HEK293 (cell line): ENCODE measurements at regions not wholly inside any gene's neighbourhood (a gene's known extent, or its start where the extent isn't known, plus 50 kb on each side); places are given as distances from the start of the nearest gene placed in this dataset.

Experiments
- CTCF ChIA-PET: fragments of 350-600 bp; formaldehyde crosslinking; extraction: SDS; loops from one replicate; lab custom pipeline; 2021; ENCODE audit warnings: antibody characterized with exemption; lab: Yijun Ruan, JAX
- POLR2A ChIA-PET: fragments of 300-600 bp; formaldehyde crosslinking; extraction: SDS; loops from one replicate; lab custom pipeline; 2020; ENCODE audit warnings: antibody characterized with exemption, inconsistent platforms; lab: Yijun Ruan, JAX
- H3K27ac ChIP-seq: fragments of 200-500 bp; sonication (Bioruptor generic); 2 replicates; pipeline ENCODE4 v1.5.1; 2014; ENCODE audit warnings: low read depth, low read length, control low read depth, inconsistent platforms; ENCODE audit errors: extremely low read depth
- H3K36me3 ChIP-seq, 2 experiments: fragments of 200-500 bp in 1 of 2; sonication (Bioruptor generic) in 1 of 2; 1 replicate in 1 of 2; 2 replicates in 1 of 2; pipeline ENCODE4 v1.5.1; 2014 to 2017; ENCODE audit warnings: inconsistent platforms in 2 of 2, low read length in 2 of 2; ENCODE audit not compliant: control insufficient read depth in 2 of 2, insufficient read depth in 1 of 2
- H3K4me1 ChIP-seq: fragments of 200-500 bp; sonication (Bioruptor generic); 2 replicates; pipeline ENCODE4 v1.5.1; 2014; ENCODE audit warnings: mild to moderate bottlenecking, low read length, inconsistent platforms; ENCODE audit not compliant: control insufficient read depth, insufficient read depth
- H3K4me3 ChIP-seq: 2 replicates; pipeline ENCODE4 v1.5.1; 2011; ENCODE audit warnings: low read depth, mild to moderate bottlenecking, control low read depth, low read length, moderate library complexity
- H3K9me3 ChIP-seq: fragments of 200-500 bp; sonication (Bioruptor generic); 2 replicates; pipeline ENCODE4 v1.5.1; 2014; ENCODE audit warnings: low read depth, low read length, inconsistent platforms; ENCODE audit not compliant: control insufficient read depth, insufficient read depth
- HIC1 ChIP-seq: fragments of 450-650 bp; formaldehyde crosslinking; IDR thresholded peaks from 2 replicates; pipeline ENCODE4 v1.5.1; 2016; ENCODE audit warnings: missing biosample characterization, missing genetic modification characterization
- MEIS1 ChIP-seq: sonication (generic); formaldehyde crosslinking; IDR thresholded peaks from 2 replicates; pipeline ENCODE4 v1.8.1; 2022; ENCODE audit warnings: missing genetic modification reagents, mild to moderate bottlenecking, borderline replicate concordance
- PBX3 ChIP-seq: sonication (generic); formaldehyde crosslinking; IDR thresholded peaks from 2 replicates; pipeline ENCODE4 v1.8.1; 2022; ENCODE audit warnings: mild to moderate bottlenecking, moderate library complexity, missing genetic modification reagents
- RBAK ChIP-seq: fragments of 450-650 bp; formaldehyde crosslinking; IDR thresholded peaks from 2 replicates; pipeline ENCODE4 v1.5.1; 2016; ENCODE audit warnings: missing biosample characterization, missing genetic modification characterization
- SP7 ChIP-seq: fragments of 450-650 bp; formaldehyde crosslinking; IDR thresholded peaks from 2 replicates; pipeline ENCODE4 v1.5.1; 2016; ENCODE audit warnings: missing biosample characterization, missing genetic modification characterization
- TRIM28 ChIP-seq: IDR thresholded peaks from 2 replicates; pipeline ENCODE4 v1.6.1; 2011; ENCODE audit warnings: low read length, control low read depth, borderline replicate concordance
- WT1 ChIP-seq: fragments of 450-650 bp; formaldehyde crosslinking; IDR thresholded peaks from 2 replicates; pipeline ENCODE4 v1.5.1; 2016; ENCODE audit warnings: missing biosample characterization, missing genetic modification characterization
- ZEB2 ChIP-seq: fragments of 450-650 bp; formaldehyde crosslinking; IDR thresholded peaks from 2 replicates; pipeline ENCODE4 v1.5.1; 2016; ENCODE audit warnings: missing biosample characterization, missing genetic modification characterization
- ZNF10 ChIP-seq: fragments of 450-650 bp; formaldehyde crosslinking; IDR thresholded peaks from 2 replicates; pipeline ENCODE4 v1.5.1; 2017; ENCODE audit warnings: missing biosample characterization, missing genetic modification characterization
- ZNF112 ChIP-seq: fragments of 450-650 bp; formaldehyde crosslinking; IDR thresholded peaks from 2 replicates; pipeline ENCODE4 v1.5.0; 2017; ENCODE audit warnings: missing biosample characterization, missing genetic modification characterization
- ZNF184 ChIP-seq: fragments of 450-650 bp; IDR thresholded peaks from 2 replicates; pipeline ENCODE4 v1.5.1; 2018; ENCODE audit warnings: missing biosample characterization, mild to moderate bottlenecking, missing genetic modification characterization
- ZNF2 ChIP-seq: fragments of 450-650 bp; formaldehyde crosslinking; IDR thresholded peaks from 2 replicates; pipeline ENCODE4 v1.5.1; 2016; ENCODE audit warnings: missing biosample characterization, missing genetic modification characterization
- ZNF248 ChIP-seq: fragments of 450-650 bp; formaldehyde crosslinking; IDR thresholded peaks from 2 replicates; pipeline ENCODE4 v1.5.1; 2017; ENCODE audit warnings: missing biosample characterization, missing genetic modification characterization
- ZNF292 ChIP-seq: fragments of 450-650 bp; formaldehyde crosslinking; IDR thresholded peaks from 2 replicates; pipeline ENCODE4 v1.5.1; 2016; ENCODE audit warnings: low read depth, missing biosample characterization, missing genetic modification characterization, borderline replicate concordance
- ZNF350 ChIP-seq: fragments of 450-650 bp; formaldehyde crosslinking; IDR thresholded peaks from 2 replicates; pipeline ENCODE4 v1.5.0; 2017; ENCODE audit warnings: missing biosample characterization, mild to moderate bottlenecking, missing genetic modification characterization
- ZNF394 ChIP-seq: fragments of 450-650 bp; formaldehyde crosslinking; IDR thresholded peaks from 2 replicates; pipeline ENCODE4 v1.5.1; 2016; ENCODE audit warnings: missing biosample characterization, missing genetic modification characterization, mild to moderate bottlenecking, moderate library complexity, borderline replicate concordance
- ZNF433 ChIP-seq: fragments of 450-650 bp; formaldehyde crosslinking; IDR thresholded peaks from 2 replicates; pipeline ENCODE4 v1.5.1; 2016; ENCODE audit warnings: missing biosample characterization, missing genetic modification characterization, low read depth
- ZNF513 ChIP-seq: fragments of 450-650 bp; IDR thresholded peaks from 2 replicates; pipeline ENCODE4 v1.5.1; 2018; ENCODE audit warnings: missing biosample characterization, missing genetic modification characterization
- ZNF529 ChIP-seq: fragments of 450-650 bp; formaldehyde crosslinking; IDR thresholded peaks from 2 replicates; pipeline ENCODE4 v1.5.1; 2017; ENCODE audit warnings: missing genetic modification characterization, missing biosample characterization; ENCODE audit not compliant: insufficient replicate concordance
- ZNF701 ChIP-seq: fragments of 450-650 bp; formaldehyde crosslinking; IDR thresholded peaks from 2 replicates; pipeline ENCODE4 v1.5.1; 2016; ENCODE audit warnings: missing biosample characterization, missing genetic modification characterization
- ZNF707 ChIP-seq: fragments of 450-650 bp; formaldehyde crosslinking; IDR thresholded peaks from 2 replicates; pipeline ENCODE4 v1.5.1; 2016; ENCODE audit warnings: missing biosample characterization, missing genetic modification characterization
- ZNF768 ChIP-seq: fragments of 450-650 bp; formaldehyde crosslinking; IDR thresholded peaks from 2 replicates; pipeline ENCODE4 v1.5.1; 2018; ENCODE audit warnings: missing biosample characterization, mild to moderate bottlenecking, missing genetic modification characterization
- ZNF777 ChIP-seq: fragments of 450-650 bp; formaldehyde crosslinking; IDR thresholded peaks from 2 replicates; pipeline ENCODE4 v1.5.1; 2017; ENCODE audit warnings: missing biosample characterization, missing genetic modification characterization, borderline replicate concordance
- ZNF837 ChIP-seq: fragments of 450-650 bp; formaldehyde crosslinking; IDR thresholded peaks from 2 replicates; pipeline ENCODE4 v1.5.1; 2016; ENCODE audit warnings: missing biosample characterization, missing genetic modification characterization
- TF ChIP-seq, protein P1 (sequence below): fragments of 450-650 bp; IDR thresholded peaks from 2 replicates; pipeline ENCODE4 v1.5.1; 2018; ENCODE audit warnings: missing biosample characterization, mild to moderate bottlenecking, missing genetic modification characterization
- TF ChIP-seq, protein P2 (sequence below): fragments of 450-650 bp; formaldehyde crosslinking; IDR thresholded peaks from 2 replicates; pipeline ENCODE4 v1.5.1; 2016; ENCODE audit warnings: missing biosample characterization, missing genetic modification characterization

DNA sequence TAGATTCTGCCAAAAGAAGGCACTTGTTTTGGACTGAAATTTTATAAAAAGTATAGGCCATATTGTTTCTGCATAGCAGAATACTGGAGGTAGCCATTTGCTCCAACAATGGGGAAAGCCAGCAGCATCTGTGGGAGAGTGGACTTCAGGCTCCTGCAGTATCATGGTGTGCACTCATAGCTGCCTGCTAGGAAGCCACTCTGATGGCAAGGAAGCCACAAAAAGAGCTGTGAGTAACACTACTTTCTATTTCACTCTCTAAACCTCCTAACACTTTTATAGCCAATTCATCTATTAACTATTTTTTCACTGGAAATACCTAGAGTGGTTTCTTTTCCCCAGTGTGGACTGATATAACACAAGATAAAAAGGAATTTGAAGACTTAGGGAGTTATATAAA is 144.4 kb upstream of the KCNJ3 start (continued):
- TF ChIP-seq SP7 (tag by site-specific recombination) = no peak
- no peak for TF ChIP-seq MEIS1 (CRISPR knock-in tag)
- no peak for TF ChIP-seq ZNF112 (tag by site-specific recombination)
- no peak for TF ChIP-seq ZNF707 (tag by site-specific recombination)

GRCh38 chr2:154555710-154556109 is 142.8 kb upstream of the KCNJ3 start:
- Histone ChIP-seq H3K9me3 (no peaks in the 10 kb centered on the region), H3K36me3 (no peaks in the 10 kb centered on the region), H3K4me3 (no peak overlapping the region), H3K4me1 (peaks cover 5% of the 10 kb centered on the region; the same call in 1 of the 2 replicates), H3K27ac (no peak overlapping the region)
- ChIA-PET POLR2A (no interaction called here), CTCF (interaction anchor here (1.0 kb wide), 1 partner anchor 14 kb away, joined by 3 read pairs; no protein-coding TSS in a partner anchor)
- TF ChIP-seq ZNF433 (no peak), ZNF513 (tag by site-specific recombination) (no peak), ZNF292 (tag by site-specific recombination) (no peak), PBX3 (CRISPR knock-in tag) (no peak), ZNF350 (tag by site-specific recombination) (no peak), TRIM28 (no peak), ZNF10 (tag by site-specific recombination) (no peak), ZNF394 (tag by site-specific recombination) (no peak), HIC1 (tag by site-specific recombination) (no peak), ZNF768 (no peak), ZNF701 (tag by site-specific recombination) (no peak), WT1 (tag by site-specific recombination) (no peak), ZNF184 (tag by site-specific recombination) (no peak), ZEB2 (tag by site-specific recombination) (no peak)

DNA sequence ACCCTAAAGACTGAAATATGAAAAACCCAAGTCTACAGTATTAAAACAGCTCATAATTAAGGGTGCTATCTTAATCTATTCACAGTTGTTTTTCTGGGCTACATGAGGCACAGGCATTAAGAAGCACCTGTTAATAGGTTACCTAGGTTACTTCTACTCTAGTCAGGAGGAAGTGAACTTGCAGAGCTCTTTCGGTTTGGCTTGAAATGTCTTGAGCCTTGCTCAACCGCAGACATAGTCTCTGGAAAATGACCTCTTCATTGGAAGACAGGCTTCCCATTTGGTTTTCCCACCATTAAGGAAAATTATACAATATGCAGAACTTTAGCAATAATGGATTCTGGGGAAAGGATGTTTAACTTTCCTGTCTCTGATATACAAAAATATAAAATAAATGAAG is 142.3 kb upstream of the KCNJ3 start:
- H3K27ac ChIP-seq = no peak overlapping the region
- CTCF ChIA-PET = interaction anchor here (1.0 kb wide), 1 partner anchor 13 kb away, joined by 3 read pairs; no protein-coding TSS in a partner anchor

More for the DNA sequence above, 142.3 kb upstream of the KCNJ3 start:
- Histone ChIP-seq H3K4me3 (no peak overlapping the region), H3K9me3 (no peaks in the 10 kb centered on the region), H3K4me1 (peaks cover 5% of the 10 kb centered on the region; the same call in 1 of the 2 replicates), H3K36me3 (no peaks in the 10 kb centered on the region)
- POLR2A ChIA-PET = no interaction called here
- no peak for TF ChIP-seq ZNF707 (tag by site-specific recombination)
- TF ChIP-seq, protein P1, sequence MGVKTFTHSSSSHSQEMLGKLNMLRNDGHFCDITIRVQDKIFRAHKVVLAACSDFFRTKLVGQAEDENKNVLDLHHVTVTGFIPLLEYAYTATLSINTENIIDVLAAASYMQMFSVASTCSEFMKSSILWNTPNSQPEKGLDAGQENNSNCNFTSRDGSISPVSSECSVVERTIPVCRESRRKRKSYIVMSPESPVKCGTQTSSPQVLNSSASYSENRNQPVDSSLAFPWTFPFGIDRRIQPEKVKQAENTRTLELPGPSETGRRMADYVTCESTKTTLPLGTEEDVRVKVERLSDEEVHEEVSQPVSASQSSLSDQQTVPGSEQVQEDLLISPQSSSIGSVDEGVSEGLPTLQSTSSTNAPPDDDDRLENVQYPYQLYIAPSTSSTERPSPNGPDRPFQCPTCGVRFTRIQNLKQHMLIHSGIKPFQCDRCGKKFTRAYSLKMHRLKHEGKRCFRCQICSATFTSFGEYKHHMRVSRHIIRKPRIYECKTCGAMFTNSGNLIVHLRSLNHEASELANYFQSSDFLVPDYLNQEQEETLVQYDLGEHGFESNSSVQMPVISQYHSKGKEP (tag by site-specific recombination) = no peak
- TF ChIP-seq, protein P2, sequence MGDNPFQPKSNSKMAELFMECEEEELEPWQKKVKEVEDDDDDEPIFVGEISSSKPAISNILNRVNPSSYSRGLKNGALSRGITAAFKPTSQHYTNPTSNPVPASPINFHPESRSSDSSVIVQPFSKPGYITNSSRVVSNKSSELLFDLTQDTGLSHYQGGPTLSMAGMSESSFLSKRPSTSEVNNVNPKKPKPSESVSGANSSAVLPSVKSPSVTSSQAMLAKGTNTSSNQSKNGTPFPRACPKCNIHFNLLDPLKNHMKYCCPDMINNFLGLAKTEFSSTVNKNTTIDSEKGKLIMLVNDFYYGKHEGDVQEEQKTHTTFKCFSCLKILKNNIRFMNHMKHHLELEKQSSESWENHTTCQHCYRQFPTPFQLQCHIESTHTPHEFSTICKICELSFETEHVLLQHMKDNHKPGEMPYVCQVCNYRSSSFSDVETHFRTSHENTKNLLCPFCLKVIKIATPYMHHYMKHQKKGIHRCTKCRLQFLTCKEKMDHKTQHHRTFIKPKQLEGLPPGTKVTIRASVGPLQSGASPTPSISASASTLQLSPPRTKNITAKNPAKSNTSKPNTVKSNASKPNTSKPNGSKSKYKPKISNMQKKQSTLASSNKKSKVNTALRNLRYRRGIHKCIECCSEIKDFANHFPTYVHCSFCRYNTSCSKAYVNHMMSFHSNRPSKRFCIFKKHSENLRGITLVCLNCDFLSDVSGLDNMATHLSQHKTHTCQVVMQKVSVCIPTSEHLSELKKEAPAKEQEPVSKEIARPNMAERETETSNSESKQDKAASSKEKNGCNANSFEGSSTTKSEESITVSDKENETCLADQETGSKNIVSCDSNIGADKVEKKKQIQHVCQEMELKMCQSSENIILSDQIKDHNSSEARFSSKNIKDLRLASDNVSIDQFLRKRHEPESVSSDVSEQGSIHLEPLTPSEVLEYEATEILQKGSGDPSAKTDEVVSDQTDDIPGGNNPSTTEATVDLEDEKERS (tag by site-specific recombination) = no peak
- no peak for TF ChIP-seq ZNF248 (tag by site-specific recombination)
- no peak for TF ChIP-seq ZNF768
- TF ChIP-seq RBAK (tag by site-specific recombination) = no peak
- no peak for TF ChIP-seq ZNF529
- no peak for TF ChIP-seq ZNF777 (tag by site-specific recombination)
- no peak for TF ChIP-seq ZNF837 (tag by site-specific recombination)
- TF ChIP-seq ZNF2 (tag by site-specific recombination) = no peak
